ENCODE measurements at regions not wholly inside any gene's neighbourhood (a gene's known extent, or its start where the extent isn't known, plus 50 kb on each side); places are given as distances from the start of the nearest gene placed in this dataset.

- intact Hi-C loops (cut with DNase I): no loop called here
- DNase-seq (ENCODE audit: extremely low spot score in 2 of 2): no peak
- no peak overlapping the region for H3K27ac ChIP-seq
- H3K9me3 ChIP-seq: no peaks in the 10 kb centered on the region
- peaks cover 8% of the 10 kb centered on the region for H3K4me1 ChIP-seq
- H3K27me3 ChIP-seq: no peaks in the 10 kb centered on the region
- TF ChIP-seq POLR2A (IDR thresholded peaks at IDR 0.05) (no peak), POLR2AphosphoS5 (IDR thresholded peaks at IDR 0.05; ENCODE audit: insufficient read depth in 1 of 2, low read depth in 1 of 2) (no peak), CTCF (IDR thresholded peaks at IDR 0.05) (no peak)
- no peak overlapping the region for H3K4me3 ChIP-seq
- H3K36me3 ChIP-seq: no peaks in the 10 kb centered on the region
These were observed 169.7 kb downstream of the TAF11L14 start for GRCh38 chr5:17803971-17804370.

- H3K27ac ChIP-seq: no peak overlapping the region
- no peak overlapping the region for H3K4me3 ChIP-seq
- peaks cover 8% of the 10 kb centered on the region for H3K4me1 ChIP-seq
- no peaks in the 10 kb centered on the region for H3K27me3 ChIP-seq
- DNase-seq (ENCODE audit: extremely low spot score in 2 of 2): no peak
- H3K9me3 ChIP-seq: no peaks in the 10 kb centered on the region
- TF ChIP-seq POLR2AphosphoS5 (IDR thresholded peaks at IDR 0.05; ENCODE audit: insufficient read depth in 1 of 2, low read depth in 1 of 2): peak in 1 of 2 donors; percentile 60
- TF ChIP-seq CTCF (IDR thresholded peaks at IDR 0.05): no peak
- TF ChIP-seq POLR2A (IDR thresholded peaks at IDR 0.05): no peak
- intact Hi-C loops (cut with DNase I): no loop called here
- no peaks in the 10 kb centered on the region for H3K36me3 ChIP-seq
These were observed 171.1 kb downstream of the TAF11L14 start for GRCh38 chr5:17805227-17805825.

GRCh38 chr5:17806818-17807468 lies 172.7 kb downstream of the TAF11L14 start:
- H3K27ac ChIP-seq: no peak overlapping the region
- H3K4me3 ChIP-seq: no peak overlapping the region
- peaks cover 8% of the 10 kb centered on the region for H3K4me1 ChIP-seq
- DNase-seq (ENCODE audit: extremely low spot score in 2 of 2): no peak
- no peaks in the 10 kb centered on the region for H3K27me3 ChIP-seq
- TF ChIP-seq CTCF (IDR thresholded peaks at IDR 0.05) (no peak), POLR2A (IDR thresholded peaks at IDR 0.05) (no peak), POLR2AphosphoS5 (IDR thresholded peaks at IDR 0.05; ENCODE audit: insufficient read depth in 1 of 2, low read depth in 1 of 2) (no peak)
- H3K36me3 ChIP-seq: no peaks in the 10 kb centered on the region
- intact Hi-C loops (cut with DNase I): no loop called here
- H3K9me3 ChIP-seq: no peaks in the 10 kb centered on the region

GRCh38 chr5:17808566-17808965 lies 174.3 kb downstream of the TAF11L14 start:
- no peaks in the 10 kb centered on the region for H3K9me3 ChIP-seq
- DNase-seq (ENCODE audit: extremely low spot score in 2 of 2): no peak
- H3K27me3 ChIP-seq: no peaks in the 10 kb centered on the region
- TF ChIP-seq POLR2A (IDR thresholded peaks at IDR 0.05): no peak
- no peak for TF ChIP-seq CTCF (IDR thresholded peaks at IDR 0.05)
- no peak for TF ChIP-seq POLR2AphosphoS5 (IDR thresholded peaks at IDR 0.05; ENCODE audit: insufficient read depth in 1 of 2, low read depth in 1 of 2)
- intact Hi-C loops (cut with DNase I): no loop called here
- no peaks in the 10 kb centered on the region for H3K36me3 ChIP-seq
- no peak overlapping the region for H3K27ac ChIP-seq
- H3K4me3 ChIP-seq: no peak overlapping the region
- no peaks in the 10 kb centered on the region for H3K4me1 ChIP-seq

GRCh38 chr5:17810734-17811133 lies 176.5 kb downstream of the TAF11L14 start:
- intact Hi-C loops (cut with DNase I): no loop called here
- no peaks in the 10 kb centered on the region for H3K4me1 ChIP-seq
- H3K9me3 ChIP-seq: no peaks in the 10 kb centered on the region
- no peak overlapping the region for H3K4me3 ChIP-seq
- H3K27me3 ChIP-seq: no peaks in the 10 kb centered on the region
- no peak for TF ChIP-seq POLR2A (IDR thresholded peaks at IDR 0.05)
- TF ChIP-seq CTCF (IDR thresholded peaks at IDR 0.05): no peak
- H3K27ac ChIP-seq: no peak overlapping the region
- H3K36me3 ChIP-seq: no peaks in the 10 kb centered on the region
- no peak for DNase-seq (ENCODE audit: extremely low spot score in 2 of 2)

All from vagina (tissue), 2 donors.